ENCODE measurements at regions not wholly inside any gene's neighbourhood (a gene's known extent, or its start where the extent isn't known, plus 50 kb on each side); places are given as distances from the start of the nearest gene placed in this dataset.
"Not testable (repeated sequence)": the region's sequence is repeated elsewhere in the genome, so short reads cannot be mapped to it uniquely, and the experiment has no call there.

GRCh38 chr2:114354199-114354598 lies 88.2 kb upstream of the DPP10 start:
- H4K91ac ChIP-seq (ENCODE audit: low read depth, low read length, poor library complexity): no peak overlapping the region
- no peak overlapping the region for H2AK5ac ChIP-seq (ENCODE audit: low read depth, low read length)
- H3K4me3 ChIP-seq (ENCODE audit: low read length in 2 of 2): no peak overlapping the region
- no peaks in the 10 kb centered on the region for H3K9me3 ChIP-seq (replicated peaks in 1 of 2; ENCODE audit: control insufficient read depth in 2 of 2, insufficient read depth in 1 of 2, low read depth in 1 of 2, low read length in 2 of 2)
- H3K9ac ChIP-seq (ENCODE audit: low read depth, low read length, poor library complexity): no peak overlapping the region
- no peak overlapping the region for H2BK120ac ChIP-seq (ENCODE audit: low read depth, low read length)
- no peak overlapping the region for H2BK5ac ChIP-seq (ENCODE audit: low read length)
- no CpG with 5 or more reads among the region's 2 CpGs for WGBS, 2 donors (ENCODE audit: extremely low coverage in 2 of 2, insufficient read length in 2 of 2, insufficient replicate concordance in 1 of 2)
- no peaks in the 10 kb centered on the region for H3K79me1 ChIP-seq (ENCODE audit: low read depth, low read length)
- H2BK15ac ChIP-seq (ENCODE audit: low read length): no peak overlapping the region
- DNase-seq (ENCODE audit: low spot score): no peak
- H3K18ac ChIP-seq (ENCODE audit: low read length): no peak overlapping the region
- H3K4ac ChIP-seq (ENCODE audit: low read length): no peak overlapping the region
- no peak overlapping the region for H3K14ac ChIP-seq (ENCODE audit: low read length)
- no peaks in the 10 kb centered on the region for H3K36me3 ChIP-seq (replicated peaks in 1 of 2; ENCODE audit: control insufficient read depth in 2 of 2, insufficient read depth in 2 of 2, low read length in 2 of 2)
- H3K4me1 ChIP-seq (ENCODE audit: control insufficient read depth in 2 of 2, insufficient read depth in 1 of 2, low read depth in 1 of 2, low read length in 2 of 2): no peaks in the 10 kb centered on the region
- H3K27ac ChIP-seq (replicated peaks; ENCODE audit: low read length): no peak overlapping the region
- no peak overlapping the region for H4K8ac ChIP-seq (ENCODE audit: low read depth, low read length)
- H3K23ac ChIP-seq (ENCODE audit: low read depth, low read length, poor library complexity): no peak overlapping the region
- H2BK12ac ChIP-seq (ENCODE audit: low read length): no peak overlapping the region
- no peak overlapping the region for H3K4me2 ChIP-seq (ENCODE audit: insufficient read depth, low read length, poor library complexity, severe bottlenecking)
- H3K27me3 ChIP-seq (ENCODE audit: control insufficient read depth in 3 of 3, insufficient read depth in 3 of 3, low read depth in 1 of 3, low read length in 3 of 3): no peaks in the 10 kb centered on the region
- no peak overlapping the region for H2AFZ ChIP-seq (ENCODE audit: low read length)

DNA sequence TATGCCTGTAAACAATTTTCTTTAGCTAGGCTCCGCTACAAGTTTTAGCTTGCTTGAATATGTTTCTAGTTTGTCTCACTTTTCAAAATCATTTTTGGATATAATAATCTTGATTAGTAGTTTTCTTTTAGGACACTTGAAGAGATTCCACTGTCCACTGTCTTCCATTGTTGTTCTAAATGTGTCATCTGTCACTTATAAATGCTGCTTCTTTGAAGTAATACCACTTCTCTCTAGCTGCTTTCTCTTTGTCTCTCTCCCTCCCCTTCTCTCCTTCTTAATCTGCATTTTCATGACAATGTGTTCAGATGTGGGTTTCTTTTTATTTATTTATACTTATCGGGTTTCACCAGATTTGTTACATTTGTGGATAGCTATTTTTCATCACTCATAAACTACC lies 73.7 kb upstream of the DPP10 start:
- H3K79me1 ChIP-seq (ENCODE audit: low read depth, low read length): no peaks in the 10 kb centered on the region
- H3K9ac ChIP-seq (ENCODE audit: low read depth, low read length, poor library complexity): no peak overlapping the region
- H2BK12ac ChIP-seq (ENCODE audit: low read length): no peak overlapping the region
- no peak overlapping the region for H4K8ac ChIP-seq (ENCODE audit: low read depth, low read length)
- WGBS, 2 donors (ENCODE audit: extremely low coverage in 2 of 2, insufficient read length in 2 of 2, insufficient replicate concordance in 1 of 2): no CpG with 5 or more reads among the region's 2 CpGs
- H3K4me1 ChIP-seq (ENCODE audit: control insufficient read depth in 2 of 2, insufficient read depth in 1 of 2, low read depth in 1 of 2, low read length in 2 of 2): no peaks in the 10 kb centered on the region
- no peak overlapping the region for H2AFZ ChIP-seq (ENCODE audit: low read length)
- no peak overlapping the region for H2AK5ac ChIP-seq (ENCODE audit: low read depth, low read length)
- no peaks in the 10 kb centered on the region for H3K36me3 ChIP-seq (replicated peaks in 1 of 2; ENCODE audit: control insufficient read depth in 2 of 2, insufficient read depth in 2 of 2, low read length in 2 of 2)
- H3K9me3 ChIP-seq (replicated peaks in 1 of 2; ENCODE audit: control insufficient read depth in 2 of 2, insufficient read depth in 1 of 2, low read depth in 1 of 2, low read length in 2 of 2): peaks cover 0 to 2% of the 10 kb centered on the region in 2 donors
- no peak overlapping the region for H3K4ac ChIP-seq (ENCODE audit: low read length)
- no peak for DNase-seq (ENCODE audit: low spot score)
- H3K27ac ChIP-seq (replicated peaks; ENCODE audit: low read length): no peak overlapping the region
- no peaks in the 10 kb centered on the region for H3K27me3 ChIP-seq (ENCODE audit: control insufficient read depth in 3 of 3, insufficient read depth in 3 of 3, low read depth in 1 of 3, low read length in 3 of 3)
- no peak overlapping the region for H2BK5ac ChIP-seq (ENCODE audit: low read length)
- H2BK15ac ChIP-seq (ENCODE audit: low read length): no peak overlapping the region
- no peak overlapping the region for H2BK120ac ChIP-seq (ENCODE audit: low read depth, low read length)
- no peak overlapping the region for H3K14ac ChIP-seq (ENCODE audit: low read length)
- no peak overlapping the region for H4K91ac ChIP-seq (ENCODE audit: low read depth, low read length, poor library complexity)
- H3K23ac ChIP-seq (ENCODE audit: low read depth, low read length, poor library complexity): no peak overlapping the region
- no peak overlapping the region for H3K4me3 ChIP-seq (ENCODE audit: low read length in 2 of 2)
- H3K4me2 ChIP-seq (ENCODE audit: insufficient read depth, low read length, poor library complexity, severe bottlenecking): no peak overlapping the region
- H3K18ac ChIP-seq (ENCODE audit: low read length): no peak overlapping the region

DNA sequence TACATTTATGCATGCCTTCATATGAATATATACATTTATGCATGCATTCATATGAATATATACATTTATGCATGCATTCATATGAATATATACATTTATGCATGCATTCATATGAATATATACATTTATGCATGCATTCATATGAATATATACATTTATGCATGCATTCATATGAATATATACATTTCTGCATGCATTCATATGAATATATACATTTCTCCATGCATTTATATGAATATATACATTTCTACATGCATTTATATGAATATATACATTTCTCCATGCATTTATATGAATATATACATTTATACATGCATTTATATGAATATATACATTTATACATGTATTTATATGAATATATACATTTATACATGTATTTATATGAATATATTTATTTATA lies 70.7 kb upstream of the DPP10 start:
- not testable (repeated sequence) for H2AFZ ChIP-seq (ENCODE audit: low read length); H3K4ac ChIP-seq (ENCODE audit: low read length); H3K27ac ChIP-seq (replicated peaks; ENCODE audit: low read length); H3K27me3 ChIP-seq (ENCODE audit: control insufficient read depth in 3 of 3, insufficient read depth in 3 of 3, low read depth in 1 of 3, low read length in 3 of 3); H3K23ac ChIP-seq (ENCODE audit: low read depth, low read length, poor library complexity); H4K8ac ChIP-seq (ENCODE audit: low read depth, low read length); H2BK12ac ChIP-seq (ENCODE audit: low read length); H2BK15ac ChIP-seq (ENCODE audit: low read length); H3K36me3 ChIP-seq (replicated peaks in 1 of 2; ENCODE audit: control insufficient read depth in 2 of 2, insufficient read depth in 2 of 2, low read length in 2 of 2); H3K14ac ChIP-seq (ENCODE audit: low read length); H3K79me1 ChIP-seq (ENCODE audit: low read depth, low read length); H3K18ac ChIP-seq (ENCODE audit: low read length); H4K91ac ChIP-seq (ENCODE audit: low read depth, low read length, poor library complexity); H2BK120ac ChIP-seq (ENCODE audit: low read depth, low read length); H3K4me2 ChIP-seq (ENCODE audit: insufficient read depth, low read length, poor library complexity, severe bottlenecking); H2AK5ac ChIP-seq (ENCODE audit: low read depth, low read length); H3K4me1 ChIP-seq (ENCODE audit: control insufficient read depth in 2 of 2, insufficient read depth in 1 of 2, low read depth in 1 of 2, low read length in 2 of 2); DNase-seq (ENCODE audit: low spot score); H2BK5ac ChIP-seq (ENCODE audit: low read length); H3K4me3 ChIP-seq (ENCODE audit: low read length in 2 of 2); H3K9ac ChIP-seq (ENCODE audit: low read depth, low read length, poor library complexity); H3K9me3 ChIP-seq (replicated peaks in 1 of 2; ENCODE audit: control insufficient read depth in 2 of 2, insufficient read depth in 1 of 2, low read depth in 1 of 2, low read length in 2 of 2)

- H3K4me2 ChIP-seq (ENCODE audit: insufficient read depth, low read length, poor library complexity, severe bottlenecking): no peak overlapping the region
- H3K23ac ChIP-seq (ENCODE audit: low read depth, low read length, poor library complexity): no peak overlapping the region
- H2BK120ac ChIP-seq (ENCODE audit: low read depth, low read length): no peak overlapping the region
- no peak overlapping the region for H3K4ac ChIP-seq (ENCODE audit: low read length)
- H2BK5ac ChIP-seq (ENCODE audit: low read length): no peak overlapping the region
- H4K8ac ChIP-seq (ENCODE audit: low read depth, low read length): no peak overlapping the region
- no peak overlapping the region for H4K91ac ChIP-seq (ENCODE audit: low read depth, low read length, poor library complexity)
- DNase-seq (ENCODE audit: low spot score): no peak
- H3K27me3 ChIP-seq (ENCODE audit: control insufficient read depth in 3 of 3, insufficient read depth in 3 of 3, low read depth in 1 of 3, low read length in 3 of 3): no peaks in the 10 kb centered on the region
- H2AFZ ChIP-seq (ENCODE audit: low read length): no peak overlapping the region
- H3K9me3 ChIP-seq (replicated peaks in 1 of 2; ENCODE audit: control insufficient read depth in 2 of 2, insufficient read depth in 1 of 2, low read depth in 1 of 2, low read length in 2 of 2): no peaks in the 10 kb centered on the region
- no peak overlapping the region for H2BK15ac ChIP-seq (ENCODE audit: low read length)
- no peak overlapping the region for H2BK12ac ChIP-seq (ENCODE audit: low read length)
- no peak overlapping the region for H3K18ac ChIP-seq (ENCODE audit: low read length)
- H3K4me1 ChIP-seq (ENCODE audit: control insufficient read depth in 2 of 2, insufficient read depth in 1 of 2, low read depth in 1 of 2, low read length in 2 of 2): no peaks in the 10 kb centered on the region
- no peak overlapping the region for H3K27ac ChIP-seq (replicated peaks; ENCODE audit: low read length)
- no peak overlapping the region for H3K14ac ChIP-seq (ENCODE audit: low read length)
- no peak overlapping the region for H3K9ac ChIP-seq (ENCODE audit: low read depth, low read length, poor library complexity)
- no peak overlapping the region for H2AK5ac ChIP-seq (ENCODE audit: low read depth, low read length)
- H3K36me3 ChIP-seq (replicated peaks in 1 of 2; ENCODE audit: control insufficient read depth in 2 of 2, insufficient read depth in 2 of 2, low read length in 2 of 2): no peaks in the 10 kb centered on the region
- no peak overlapping the region for H3K4me3 ChIP-seq (ENCODE audit: low read length in 2 of 2)
- H3K79me1 ChIP-seq (ENCODE audit: low read depth, low read length): no peaks in the 10 kb centered on the region
These were observed 68.8 kb upstream of the DPP10 start for GRCh38 chr2:114373591-114373990.

Measured in neuronal stem cell (in vitro differentiated cells).